ENCODE measurements at regions not wholly inside any gene's neighbourhood (a gene's known extent, or its start where the extent isn't known, plus 50 kb on each side); places are given as distances from the start of the nearest gene placed in this dataset.

GRCh38 chr9:110101531-110102161 lies 106.3 kb downstream of the C9orf152 start:
- H3K4me3 ChIP-seq (ENCODE audit: low read length): no peak overlapping the region
- DNase-seq (ENCODE audit: low read depth): no peak
- no peaks in the 10 kb centered on the region for H3K27me3 ChIP-seq (replicated peaks; ENCODE audit: control insufficient read depth, insufficient read depth, low read length)
- peaks cover 43% of the 10 kb centered on the region for H3K36me3 ChIP-seq (ENCODE audit: control insufficient read depth, insufficient read depth, low read length, severe bottlenecking)
- H3K9ac ChIP-seq (ENCODE audit: low read length): no peak overlapping the region
- peaks cover 63% of the 10 kb centered on the region for H3K4me1 ChIP-seq (ENCODE audit: control insufficient read depth, insufficient read depth, low read length)
- H3K9me3 ChIP-seq (ENCODE audit: control insufficient read depth, low read length): no peaks in the 10 kb centered on the region

- no peak overlapping the region for H3K9ac ChIP-seq (ENCODE audit: low read length)
- H3K4me3 ChIP-seq (ENCODE audit: low read length): no peak overlapping the region
- H3K9me3 ChIP-seq (ENCODE audit: control insufficient read depth, low read length): no peaks in the 10 kb centered on the region
- H3K36me3 ChIP-seq (ENCODE audit: control insufficient read depth, insufficient read depth, low read length, severe bottlenecking): peaks cover 43% of the 10 kb centered on the region
- no peaks in the 10 kb centered on the region for H3K27me3 ChIP-seq (replicated peaks; ENCODE audit: control insufficient read depth, insufficient read depth, low read length)
- no peak for DNase-seq (ENCODE audit: low read depth)
- H3K4me1 ChIP-seq (ENCODE audit: control insufficient read depth, insufficient read depth, low read length): peaks cover 63% of the 10 kb centered on the region
Observed at GRCh38 chr9:110103257-110103656, 104.7 kb downstream of the C9orf152 start.

GRCh38 chr9:110104261-110104809 lies 103.6 kb downstream of the C9orf152 start:
- H3K36me3 ChIP-seq (ENCODE audit: control insufficient read depth, insufficient read depth, low read length, severe bottlenecking): peaks cover 43% of the 10 kb centered on the region
- no peak overlapping the region for H3K4me3 ChIP-seq (ENCODE audit: low read length)
- no peak for DNase-seq (ENCODE audit: low read depth)
- H3K9ac ChIP-seq (ENCODE audit: low read length): no peak overlapping the region
- no peaks in the 10 kb centered on the region for H3K9me3 ChIP-seq (ENCODE audit: control insufficient read depth, low read length)
- peaks cover 60% of the 10 kb centered on the region for H3K4me1 ChIP-seq (ENCODE audit: control insufficient read depth, insufficient read depth, low read length)
- no peaks in the 10 kb centered on the region for H3K27me3 ChIP-seq (replicated peaks; ENCODE audit: control insufficient read depth, insufficient read depth, low read length)

DNA sequence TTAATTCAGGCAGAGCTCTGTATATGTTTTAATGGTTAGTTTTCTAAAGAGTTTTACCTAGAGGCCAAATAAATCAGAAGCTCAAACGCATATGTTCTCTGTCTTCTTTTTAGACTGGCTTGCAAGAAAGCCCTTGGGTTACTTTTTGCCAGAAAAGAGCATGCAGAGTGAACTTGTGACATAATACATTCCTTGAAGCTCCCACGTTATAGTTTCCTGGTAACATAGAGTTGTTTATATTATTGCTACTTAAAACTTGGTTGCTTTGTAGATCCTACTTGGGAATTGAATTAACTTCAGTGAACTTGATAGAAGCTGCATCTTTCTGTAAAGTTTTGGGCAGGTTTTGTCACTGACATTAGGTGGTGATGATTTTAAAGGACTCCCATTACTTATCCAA lies 102.9 kb downstream of the C9orf152 start:
- no peak overlapping the region for H3K9ac ChIP-seq (ENCODE audit: low read length)
- DNase-seq (ENCODE audit: low read depth): peak; percentile 69
- no peak overlapping the region for H3K4me3 ChIP-seq (ENCODE audit: low read length)

GRCh38 chr9:110106661-110107060 lies 101.3 kb downstream of the C9orf152 start:
- H3K4me3 ChIP-seq (ENCODE audit: low read length): no peak overlapping the region

More for the DNA sequence above, 102.9 kb downstream of the C9orf152 start:
- Histone ChIP-seq H3K36me3 (ENCODE audit: control insufficient read depth, insufficient read depth, low read length, severe bottlenecking) (peaks cover 42% of the 10 kb centered on the region), H3K27me3 (replicated peaks; ENCODE audit: control insufficient read depth, insufficient read depth, low read length) (no peaks in the 10 kb centered on the region), H3K4me1 (ENCODE audit: control insufficient read depth, insufficient read depth, low read length) (peaks cover 60% of the 10 kb centered on the region), H3K9me3 (ENCODE audit: control insufficient read depth, low read length) (no peaks in the 10 kb centered on the region)

GRCh38 chr9:110109333-110110092 lies 98.4 kb downstream of the C9orf152 start:
- Histone ChIP-seq H3K27me3 (replicated peaks; ENCODE audit: control insufficient read depth, insufficient read depth, low read length) (no peaks in the 10 kb centered on the region), H3K4me3 (ENCODE audit: low read length) (no peak overlapping the region), H3K9ac (ENCODE audit: low read length) (no peak overlapping the region), H3K9me3 (ENCODE audit: control insufficient read depth, low read length) (no peaks in the 10 kb centered on the region), H3K36me3 (ENCODE audit: control insufficient read depth, insufficient read depth, low read length, severe bottlenecking) (peaks cover 39% of the 10 kb centered on the region), H3K4me1 (ENCODE audit: control insufficient read depth, insufficient read depth, low read length) (peaks cover 30% of the 10 kb centered on the region)
- no peak for DNase-seq (ENCODE audit: low read depth)

More at GRCh38 chr9:110106661-110107060, 101.3 kb downstream of the C9orf152 start:
- H3K36me3 ChIP-seq (ENCODE audit: control insufficient read depth, insufficient read depth, low read length, severe bottlenecking): peaks cover 40% of the 10 kb centered on the region
- peaks cover 45% of the 10 kb centered on the region for H3K4me1 ChIP-seq (ENCODE audit: control insufficient read depth, insufficient read depth, low read length)
- DNase-seq (ENCODE audit: low read depth): no peak
- H3K9me3 ChIP-seq (ENCODE audit: control insufficient read depth, low read length): no peaks in the 10 kb centered on the region
- H3K27me3 ChIP-seq (replicated peaks; ENCODE audit: control insufficient read depth, insufficient read depth, low read length): no peaks in the 10 kb centered on the region
- H3K9ac ChIP-seq (ENCODE audit: low read length): no peak overlapping the region

- Histone ChIP-seq H3K27me3 (replicated peaks; ENCODE audit: control insufficient read depth, insufficient read depth, low read length) (no peaks in the 10 kb centered on the region), H3K9me3 (ENCODE audit: control insufficient read depth, low read length) (no peaks in the 10 kb centered on the region), H3K4me1 (ENCODE audit: control insufficient read depth, insufficient read depth, low read length) (peaks cover 30% of the 10 kb centered on the region), H3K36me3 (ENCODE audit: control insufficient read depth, insufficient read depth, low read length, severe bottlenecking) (peaks cover 36% of the 10 kb centered on the region), H3K9ac (ENCODE audit: low read length) (no peak overlapping the region), H3K4me3 (ENCODE audit: low read length) (no peak overlapping the region)
- DNase-seq (ENCODE audit: low read depth): no peak
Observed at GRCh38 chr9:110110154-110110553, 97.8 kb downstream of the C9orf152 start.

- peaks cover 33% of the 10 kb centered on the region for H3K4me1 ChIP-seq (ENCODE audit: control insufficient read depth, insufficient read depth, low read length)
- H3K27me3 ChIP-seq (replicated peaks; ENCODE audit: control insufficient read depth, insufficient read depth, low read length): no peaks in the 10 kb centered on the region
- H3K9ac ChIP-seq (ENCODE audit: low read length): no peak overlapping the region
- peaks cover 31% of the 10 kb centered on the region for H3K36me3 ChIP-seq (ENCODE audit: control insufficient read depth, insufficient read depth, low read length, severe bottlenecking)
- H3K4me3 ChIP-seq (ENCODE audit: low read length): no peak overlapping the region
- H3K9me3 ChIP-seq (ENCODE audit: control insufficient read depth, low read length): no peaks in the 10 kb centered on the region
- no peak for DNase-seq (ENCODE audit: low read depth)
Observed at GRCh38 chr9:110111868-110112267, 96.1 kb downstream of the C9orf152 start.

GRCh38 chr9:110112792-110113191 lies 95.2 kb downstream of the C9orf152 start:
- H3K9me3 ChIP-seq (ENCODE audit: control insufficient read depth, low read length): no peaks in the 10 kb centered on the region
- H3K4me3 ChIP-seq (ENCODE audit: low read length): no peak overlapping the region
- H3K9ac ChIP-seq (ENCODE audit: low read length): no peak overlapping the region
- peaks cover 41% of the 10 kb centered on the region for H3K4me1 ChIP-seq (ENCODE audit: control insufficient read depth, insufficient read depth, low read length)
- peaks cover 37% of the 10 kb centered on the region for H3K36me3 ChIP-seq (ENCODE audit: control insufficient read depth, insufficient read depth, low read length, severe bottlenecking)
- DNase-seq (ENCODE audit: low read depth): no peak
- H3K27me3 ChIP-seq (replicated peaks; ENCODE audit: control insufficient read depth, insufficient read depth, low read length): no peaks in the 10 kb centered on the region

DNA sequence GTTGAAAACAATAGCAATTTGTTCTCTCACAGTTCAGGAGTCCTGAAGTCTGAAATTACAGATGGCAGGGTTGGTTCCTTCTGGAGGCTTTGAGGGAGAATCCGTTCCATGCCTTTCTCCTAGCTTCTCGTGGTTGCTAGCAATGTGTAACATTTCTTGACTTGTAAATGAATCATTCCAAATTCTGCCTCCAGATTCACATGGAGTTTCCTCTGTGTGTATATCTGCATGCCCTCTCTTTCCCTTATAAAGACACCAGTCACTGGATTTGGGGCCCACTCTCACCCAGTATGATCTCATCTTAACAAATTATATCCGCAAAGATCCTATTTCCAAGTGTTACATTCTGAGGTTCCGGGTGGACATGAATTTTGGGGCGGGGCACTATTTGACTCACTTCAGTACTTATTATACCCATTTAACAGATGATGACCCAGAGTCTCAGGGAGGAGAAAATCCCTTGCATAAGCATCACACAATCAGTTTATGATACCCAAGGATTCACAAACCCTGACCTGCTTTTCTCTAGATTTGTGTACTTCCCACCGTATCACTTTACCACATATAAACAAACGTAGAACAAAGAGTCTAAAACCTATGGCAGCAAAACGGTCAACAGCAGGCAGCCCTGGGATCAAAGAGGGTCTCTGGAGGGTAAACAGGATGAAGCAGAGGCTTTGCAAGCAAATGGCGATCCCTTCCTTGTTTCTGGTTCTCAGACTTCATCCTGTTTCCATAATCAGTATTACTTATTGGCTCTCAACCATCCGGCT lies 93.7 kb downstream of the C9orf152 start:
- Histone ChIP-seq H3K4me1 (ENCODE audit: control insufficient read depth, insufficient read depth, low read length) (peaks cover 45% of the 10 kb centered on the region), H3K9ac (ENCODE audit: low read length) (no peak overlapping the region), H3K36me3 (ENCODE audit: control insufficient read depth, insufficient read depth, low read length, severe bottlenecking) (peaks cover 44% of the 10 kb centered on the region), H3K9me3 (ENCODE audit: control insufficient read depth, low read length) (no peaks in the 10 kb centered on the region), H3K4me3 (ENCODE audit: low read length) (no peak overlapping the region), H3K27me3 (replicated peaks; ENCODE audit: control insufficient read depth, insufficient read depth, low read length) (no peaks in the 10 kb centered on the region)
- DNase-seq (ENCODE audit: low read depth): no peak

GRCh38 chr9:110114859-110115201 lies 93.1 kb downstream of the C9orf152 start:
- Histone ChIP-seq H3K36me3 (ENCODE audit: control insufficient read depth, insufficient read depth, low read length, severe bottlenecking) (peaks cover 49% of the 10 kb centered on the region), H3K4me3 (ENCODE audit: low read length) (no peak overlapping the region), H3K9me3 (ENCODE audit: control insufficient read depth, low read length) (no peaks in the 10 kb centered on the region), H3K4me1 (ENCODE audit: control insufficient read depth, insufficient read depth, low read length) (peaks cover 40% of the 10 kb centered on the region), H3K9ac (ENCODE audit: low read length) (no peak overlapping the region), H3K27me3 (replicated peaks; ENCODE audit: control insufficient read depth, insufficient read depth, low read length) (no peaks in the 10 kb centered on the region)
- no peak for DNase-seq (ENCODE audit: low read depth)
